Prostate gland (tissue), 2 donors: ENCODE measurements at regions not wholly inside any gene's neighbourhood (a gene's known extent, or its start where the extent isn't known, plus 50 kb on each side); places are given as distances from the start of the nearest gene placed in this dataset.
"Not testable (repeated sequence)": the region's sequence is repeated elsewhere in the genome, so short reads cannot be mapped to it uniquely, and the experiment has no call there.

Experiments
- DNase-seq: peaks from one replicate; pipeline ENCODE4 v3.0.0-alpha.2; 2019; ENCODE audit warnings: low spot score
- H3K27ac ChIP-seq, 2 donors: fragments of 200-600 bp; sonication (generic); 2 replicates each; pipeline ENCODE4 v1.5.1; 2017 to 2019
- H3K27me3 ChIP-seq: fragments of 200-600 bp; sonication (generic); replicated peaks from 2 replicates; pipeline ENCODE4 v1.5.1; 2019; ENCODE audit not compliant: insufficient read depth
- H3K36me3 ChIP-seq, 2 donors: fragments of 200-600 bp; sonication (generic); 1 replicate in 1 of 2; 2 replicates in 1 of 2; pipeline versions ENCODE4 v1.5.1 to v1.8.1; 2017 to 2019
- H3K4me1 ChIP-seq: fragments of 200-600 bp; sonication (generic); replicated peaks from 2 replicates; pipeline ENCODE4 v1.5.1; 2019
- H3K4me3 ChIP-seq, 2 donors: fragments of 200-600 bp; sonication (generic); 2 replicates each; pipeline ENCODE4 v1.5.1; 2017 to 2019
- H3K9me3 ChIP-seq: fragments of 200-600 bp; sonication (generic); 2 replicates; pipeline ENCODE4 v1.5.1; 2017
- WGBS: methylation state at CpG from one replicate; pipeline ENCODE4 v1.1.5; 2018; 5-methylcytosine and 5-hydroxymethylcytosine counted together
- intact Hi-C: fragments of 100-400 bp; cut with DNase I; formaldehyde crosslinking; loops from one replicate; pipeline ENCODE4 v1.14.2; 2022

GRCh38 chr2:89979826-89980537 lies 1288.5 kb downstream of the RPIA start:
- intact Hi-C loops, H3K9me3 ChIP-seq, H3K4me1 ChIP-seq, DNase-seq, H3K27me3 ChIP-seq, H3K4me3 ChIP-seq, H3K27ac ChIP-seq, H3K36me3 ChIP-seq: not testable (repeated sequence)
- WGBS, result 77% methylated on average over 2 of the region's 2 CpGs

- DNase-seq, H3K9me3 ChIP-seq, H3K4me1 ChIP-seq, H3K27ac ChIP-seq, H3K4me3 ChIP-seq, intact Hi-C loops, H3K36me3 ChIP-seq, H3K27me3 ChIP-seq: not testable (repeated sequence)
- 71% methylated on average over 4 of the region's 4 CpGs for WGBS
Observed at GRCh38 chr2:89982246-89982645, 1290.8 kb downstream of the RPIA start.

- H3K4me1 ChIP-seq, H3K27me3 ChIP-seq, intact Hi-C loops, H3K4me3 ChIP-seq, DNase-seq, H3K36me3 ChIP-seq, H3K27ac ChIP-seq, H3K9me3 ChIP-seq: not testable (repeated sequence)
- no CpG with 5 or more reads among the region's 3 CpGs for WGBS
Observed at GRCh38 chr2:89985650-89986049, 1294.2 kb downstream of the RPIA start.

GRCh38 chr2:89986532-89986931 lies 1295.1 kb downstream of the RPIA start:
- DNase-seq, H3K36me3 ChIP-seq, H3K4me3 ChIP-seq, intact Hi-C loops, H3K9me3 ChIP-seq, H3K4me1 ChIP-seq, H3K27me3 ChIP-seq, H3K27ac ChIP-seq: not testable (repeated sequence)
- WGBS, result 77% methylated on average over 4 of the region's 4 CpGs

GRCh38 chr2:89996779-89997178 lies 1305.3 kb downstream of the RPIA start:
- H3K27ac ChIP-seq, H3K36me3 ChIP-seq, H3K27me3 ChIP-seq, H3K9me3 ChIP-seq, H3K4me1 ChIP-seq, DNase-seq, intact Hi-C loops, H3K4me3 ChIP-seq: not testable (repeated sequence)

GRCh38 chr2:90004553-90004952 lies 1313.1 kb downstream of the RPIA start:
- H3K4me1 ChIP-seq, H3K27me3 ChIP-seq, H3K9me3 ChIP-seq, H3K4me3 ChIP-seq, intact Hi-C loops, DNase-seq, H3K27ac ChIP-seq, H3K36me3 ChIP-seq: not testable (repeated sequence)

GRCh38 chr2:90010442-90011100 lies 1319.1 kb downstream of the RPIA start:
- intact Hi-C loops, H3K4me1 ChIP-seq, DNase-seq, H3K36me3 ChIP-seq, H3K9me3 ChIP-seq, H3K4me3 ChIP-seq, H3K27me3 ChIP-seq, H3K27ac ChIP-seq: not testable (repeated sequence)
- WGBS, result 65% methylated on average over 2 of the region's 4 CpGs

- H3K27me3 ChIP-seq, H3K36me3 ChIP-seq, intact Hi-C loops, H3K4me1 ChIP-seq, H3K27ac ChIP-seq, H3K9me3 ChIP-seq, H3K4me3 ChIP-seq, DNase-seq: not testable (repeated sequence)
Observed at GRCh38 chr2:90011101-90011443, 1319.6 kb downstream of the RPIA start.

- H3K27ac ChIP-seq, H3K36me3 ChIP-seq, H3K4me3 ChIP-seq, DNase-seq, H3K27me3 ChIP-seq, H3K9me3 ChIP-seq, H3K4me1 ChIP-seq, intact Hi-C loops: not testable (repeated sequence)
- 56% methylated on average over 1 of the region's 1 CpG for WGBS
Observed at GRCh38 chr2:90019908-90020307, 1328.4 kb downstream of the RPIA start.

- H3K9me3 ChIP-seq, DNase-seq, H3K27me3 ChIP-seq, H3K4me1 ChIP-seq, H3K27ac ChIP-seq, intact Hi-C loops, H3K36me3 ChIP-seq, H3K4me3 ChIP-seq: not testable (repeated sequence)
- no CpG with 5 or more reads among the region's 9 CpGs for WGBS
Observed at GRCh38 chr2:90021234-90021633, 1329.8 kb downstream of the RPIA start.

GRCh38 chr2:90027231-90027643 lies 1335.8 kb downstream of the RPIA start:
- not testable (repeated sequence) for DNase-seq

GRCh38 chr2:90028381-90029079 lies 1337.1 kb downstream of the RPIA start:
- H3K4me3 ChIP-seq, H3K36me3 ChIP-seq, H3K4me1 ChIP-seq, H3K9me3 ChIP-seq, intact Hi-C loops, H3K27me3 ChIP-seq, H3K27ac ChIP-seq, DNase-seq: not testable (repeated sequence)
- 73% methylated on average over 8 of the region's 8 CpGs for WGBS

More at GRCh38 chr2:90027231-90027643, 1335.8 kb downstream of the RPIA start:
- WGBS, result 24% methylated on average over 3 of the region's 3 CpGs
- H3K27me3 ChIP-seq, H3K9me3 ChIP-seq, H3K27ac ChIP-seq, H3K36me3 ChIP-seq, H3K4me3 ChIP-seq, H3K4me1 ChIP-seq, intact Hi-C loops: not testable (repeated sequence)

GRCh38 chr2:90029080-90029428 lies 1337.6 kb downstream of the RPIA start:
- H3K27me3 ChIP-seq, H3K4me3 ChIP-seq, H3K27ac ChIP-seq, DNase-seq, H3K36me3 ChIP-seq, H3K9me3 ChIP-seq, H3K4me1 ChIP-seq, intact Hi-C loops: not testable (repeated sequence)
- WGBS, result 100% methylated on average over 1 of the region's 1 CpG
